Breast epithelium (tissue), 3 donors: ENCODE measurements at regions not wholly inside any gene's neighbourhood (a gene's known extent, or its start where the extent isn't known, plus 50 kb on each side); places are given as distances from the start of the nearest gene placed in this dataset.

ENCODE experiments used
- POLR2A ChIP-seq: fragments of 450-650 bp; IDR thresholded peaks from one replicate; pipeline ENCODE4 v1.6.1; 2016; ENCODE audit warnings: antibody characterized with exemption, mild to moderate bottlenecking, moderate library complexity
- POLR2AphosphoS5 ChIP-seq, 3 donors: sonication (generic); formaldehyde crosslinking; IDR thresholded peaks; one replicate each; pipeline ENCODE4 v1.6.1; 2017; ENCODE audit warnings: antibody characterized with exemption in 3 of 3
- TF ChIP-seq, protein P1 (sequence below), 3 donors: fragments of 450-650 bp; IDR thresholded peaks; one replicate each; pipeline ENCODE4 v1.5.1; 2016 to 2017; ENCODE audit warnings: antibody characterized with exemption in 3 of 3, mild to moderate bottlenecking in 3 of 3, moderate library complexity in 3 of 3

DNA sequence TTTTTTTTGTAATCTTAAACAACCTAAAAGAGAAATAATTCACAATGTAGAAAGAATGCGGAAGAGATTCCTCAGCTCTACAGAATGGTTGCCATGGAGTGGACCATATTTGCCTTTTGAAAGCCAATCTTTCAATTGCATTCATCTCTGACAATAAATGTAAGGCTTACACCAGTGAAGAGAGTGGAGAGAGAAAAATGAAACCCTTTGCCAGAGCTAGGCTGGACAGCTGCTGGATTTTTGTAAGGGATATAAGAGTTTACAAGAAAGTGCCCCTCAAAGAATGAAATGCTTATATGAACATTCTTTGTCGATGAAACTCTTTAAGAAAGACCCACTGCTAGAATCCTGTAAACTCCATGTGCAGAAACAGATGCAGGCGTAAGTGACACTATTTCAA is 66.0 kb upstream of the FAT1 start:
- TF ChIP-seq POLR2A (no peak), POLR2AphosphoS5 (IDR thresholded peaks at IDR 0.05) (no peak)
- TF ChIP-seq, protein P1, sequence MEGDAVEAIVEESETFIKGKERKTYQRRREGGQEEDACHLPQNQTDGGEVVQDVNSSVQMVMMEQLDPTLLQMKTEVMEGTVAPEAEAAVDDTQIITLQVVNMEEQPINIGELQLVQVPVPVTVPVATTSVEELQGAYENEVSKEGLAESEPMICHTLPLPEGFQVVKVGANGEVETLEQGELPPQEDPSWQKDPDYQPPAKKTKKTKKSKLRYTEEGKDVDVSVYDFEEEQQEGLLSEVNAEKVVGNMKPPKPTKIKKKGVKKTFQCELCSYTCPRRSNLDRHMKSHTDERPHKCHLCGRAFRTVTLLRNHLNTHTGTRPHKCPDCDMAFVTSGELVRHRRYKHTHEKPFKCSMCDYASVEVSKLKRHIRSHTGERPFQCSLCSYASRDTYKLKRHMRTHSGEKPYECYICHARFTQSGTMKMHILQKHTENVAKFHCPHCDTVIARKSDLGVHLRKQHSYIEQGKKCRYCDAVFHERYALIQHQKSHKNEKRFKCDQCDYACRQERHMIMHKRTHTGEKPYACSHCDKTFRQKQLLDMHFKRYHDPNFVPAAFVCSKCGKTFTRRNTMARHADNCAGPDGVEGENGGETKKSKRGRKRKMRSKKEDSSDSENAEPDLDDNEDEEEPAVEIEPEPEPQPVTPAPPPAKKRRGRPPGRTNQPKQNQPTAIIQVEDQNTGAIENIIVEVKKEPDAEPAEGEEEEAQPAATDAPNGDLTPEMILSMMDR (IDR thresholded peaks at IDR 0.05): no peak
